ENCODE measurements at regions not wholly inside any gene's neighbourhood (a gene's known extent, or its start where the extent isn't known, plus 50 kb on each side); places are given as distances from the start of the nearest gene placed in this dataset.

DNA sequence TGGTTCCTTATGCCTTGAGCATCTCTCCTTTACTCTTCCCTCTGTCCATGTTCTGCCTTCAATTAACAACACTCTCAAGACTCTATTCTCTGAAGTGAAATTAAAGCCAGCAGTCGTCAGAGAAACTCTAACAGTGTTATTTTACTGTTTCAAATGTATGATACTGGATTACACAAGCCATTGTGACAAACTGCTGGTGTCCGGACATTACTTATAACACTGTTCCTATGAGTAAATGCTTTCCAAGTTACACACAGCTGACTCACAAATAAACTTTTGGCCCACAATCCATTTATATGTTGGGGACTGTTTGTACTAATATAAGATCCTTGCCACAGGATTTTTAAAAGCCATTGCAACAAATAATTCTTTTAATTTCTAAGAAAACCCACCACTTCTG lies 63.2 kb upstream of the GHR start:
- TF ChIP-seq ZNF10 (tag by site-specific recombination; IDR thresholded peaks at IDR 0.05) (no peak), ZNF19 (tag by site-specific recombination; IDR thresholded peaks at IDR 0.05; ENCODE audit: low read depth) (no peak), ZNF501 (tag by site-specific recombination; IDR thresholded peaks at IDR 0.05) (no peak), ZNF292 (tag by site-specific recombination; IDR thresholded peaks at IDR 0.05; ENCODE audit: borderline replicate concordance, low read depth) (no peak), ZBTB48 (tag by site-specific recombination; IDR thresholded peaks at IDR 0.05) (no peak)
- H3K4me3 ChIP-seq (ENCODE audit: low read depth, low read length): no peak overlapping the region
- no peak overlapping the region for H3K27ac ChIP-seq (ENCODE audit: extremely low read depth, low read depth, low read length)
- H3K36me3 ChIP-seq (ENCODE audit: control insufficient read depth in 2 of 2, insufficient read depth in 1 of 2, low read length in 2 of 2): no peaks in the 10 kb centered on the region
- H3K4me1 ChIP-seq (ENCODE audit: control insufficient read depth, insufficient read depth, low read length): no peaks in the 10 kb centered on the region
- no peaks in the 10 kb centered on the region for H3K9me3 ChIP-seq (ENCODE audit: control insufficient read depth, insufficient read depth, low read depth, low read length)
- ChIA-PET CTCF (no interaction called here), POLR2A (no interaction called here)

DNA sequence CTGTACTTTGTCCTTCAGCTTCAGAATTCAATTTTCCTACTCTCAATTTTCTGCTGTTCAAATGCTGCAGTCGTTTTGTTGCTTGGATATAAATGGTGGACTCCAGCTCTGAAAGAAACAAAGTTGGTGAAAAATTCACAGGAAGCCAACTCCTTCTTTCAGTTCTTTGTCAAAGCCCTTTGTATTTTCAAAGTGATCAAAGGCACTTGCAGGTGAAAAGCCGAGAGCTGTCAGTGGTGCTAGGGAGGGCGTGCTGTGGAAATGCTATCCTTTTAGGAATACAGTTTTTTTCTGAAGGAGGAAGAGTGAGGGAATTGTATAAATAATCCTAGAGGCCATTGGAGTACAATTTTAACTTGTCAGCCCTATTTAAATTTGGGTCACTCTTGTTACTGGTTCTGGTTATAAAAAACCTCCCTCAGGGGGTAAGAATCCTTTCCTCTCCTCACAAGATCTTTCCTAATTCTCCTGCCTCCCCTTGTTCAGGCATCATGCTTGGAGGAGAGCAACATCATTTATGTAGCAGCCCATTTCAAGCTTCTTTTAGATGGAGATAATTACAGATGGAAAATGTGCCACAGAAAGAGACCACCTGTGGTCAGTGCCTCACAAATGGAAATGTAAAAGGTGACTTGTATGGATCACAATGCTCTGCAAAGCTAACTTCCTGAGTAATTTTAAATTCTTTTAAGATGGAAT lies 62.5 kb upstream of the GHR start:
- ChIA-PET CTCF (interaction anchor here (0.6 kb wide), 1 partner anchor 346 kb away, joined by 5 read pairs; no protein-coding TSS in a partner anchor), POLR2A (interaction anchor here (0.6 kb wide), 1 partner anchor 451 kb away, joined by 3 read pairs; no protein-coding TSS in a partner anchor)
- no peak overlapping the region for H3K4me3 ChIP-seq (ENCODE audit: low read depth, low read length)

DNA sequence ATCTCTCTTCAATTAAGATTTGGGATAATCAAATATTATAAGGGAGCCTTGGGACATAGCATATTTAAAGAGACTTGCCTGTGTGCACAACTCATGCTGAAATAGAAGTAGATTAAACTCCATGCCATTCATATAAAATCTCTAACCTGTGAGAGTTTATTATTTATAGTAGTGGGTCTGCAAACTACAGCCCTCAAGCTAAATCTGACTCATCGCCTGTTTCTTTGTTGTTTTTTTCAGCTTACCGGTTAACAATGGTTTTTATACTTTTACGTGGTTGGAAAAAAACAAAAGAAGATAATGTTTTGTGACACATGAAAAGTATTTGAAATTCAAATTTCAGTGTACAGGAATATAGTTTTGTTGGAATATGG lies 61.9 kb upstream of the GHR start:
- Histone ChIP-seq H3K9me3 (ENCODE audit: control insufficient read depth, insufficient read depth, low read depth, low read length) (no peaks in the 10 kb centered on the region), H3K4me1 (ENCODE audit: control insufficient read depth, insufficient read depth, low read length) (no peaks in the 10 kb centered on the region), H3K27ac (ENCODE audit: extremely low read depth, low read depth, low read length) (no peak overlapping the region), H3K4me3 (ENCODE audit: low read depth, low read length) (no peak overlapping the region), H3K36me3 (ENCODE audit: control insufficient read depth in 2 of 2, insufficient read depth in 1 of 2, low read length in 2 of 2) (no peaks in the 10 kb centered on the region)
- ChIA-PET POLR2A (interaction anchor here (0.6 kb wide), 1 partner anchor 451 kb away, joined by 3 read pairs; no protein-coding TSS in a partner anchor), CTCF (interaction anchor here (0.6 kb wide), 1 partner anchor 345 kb away, joined by 5 read pairs; no protein-coding TSS in a partner anchor)
- TF ChIP-seq, protein P1, sequence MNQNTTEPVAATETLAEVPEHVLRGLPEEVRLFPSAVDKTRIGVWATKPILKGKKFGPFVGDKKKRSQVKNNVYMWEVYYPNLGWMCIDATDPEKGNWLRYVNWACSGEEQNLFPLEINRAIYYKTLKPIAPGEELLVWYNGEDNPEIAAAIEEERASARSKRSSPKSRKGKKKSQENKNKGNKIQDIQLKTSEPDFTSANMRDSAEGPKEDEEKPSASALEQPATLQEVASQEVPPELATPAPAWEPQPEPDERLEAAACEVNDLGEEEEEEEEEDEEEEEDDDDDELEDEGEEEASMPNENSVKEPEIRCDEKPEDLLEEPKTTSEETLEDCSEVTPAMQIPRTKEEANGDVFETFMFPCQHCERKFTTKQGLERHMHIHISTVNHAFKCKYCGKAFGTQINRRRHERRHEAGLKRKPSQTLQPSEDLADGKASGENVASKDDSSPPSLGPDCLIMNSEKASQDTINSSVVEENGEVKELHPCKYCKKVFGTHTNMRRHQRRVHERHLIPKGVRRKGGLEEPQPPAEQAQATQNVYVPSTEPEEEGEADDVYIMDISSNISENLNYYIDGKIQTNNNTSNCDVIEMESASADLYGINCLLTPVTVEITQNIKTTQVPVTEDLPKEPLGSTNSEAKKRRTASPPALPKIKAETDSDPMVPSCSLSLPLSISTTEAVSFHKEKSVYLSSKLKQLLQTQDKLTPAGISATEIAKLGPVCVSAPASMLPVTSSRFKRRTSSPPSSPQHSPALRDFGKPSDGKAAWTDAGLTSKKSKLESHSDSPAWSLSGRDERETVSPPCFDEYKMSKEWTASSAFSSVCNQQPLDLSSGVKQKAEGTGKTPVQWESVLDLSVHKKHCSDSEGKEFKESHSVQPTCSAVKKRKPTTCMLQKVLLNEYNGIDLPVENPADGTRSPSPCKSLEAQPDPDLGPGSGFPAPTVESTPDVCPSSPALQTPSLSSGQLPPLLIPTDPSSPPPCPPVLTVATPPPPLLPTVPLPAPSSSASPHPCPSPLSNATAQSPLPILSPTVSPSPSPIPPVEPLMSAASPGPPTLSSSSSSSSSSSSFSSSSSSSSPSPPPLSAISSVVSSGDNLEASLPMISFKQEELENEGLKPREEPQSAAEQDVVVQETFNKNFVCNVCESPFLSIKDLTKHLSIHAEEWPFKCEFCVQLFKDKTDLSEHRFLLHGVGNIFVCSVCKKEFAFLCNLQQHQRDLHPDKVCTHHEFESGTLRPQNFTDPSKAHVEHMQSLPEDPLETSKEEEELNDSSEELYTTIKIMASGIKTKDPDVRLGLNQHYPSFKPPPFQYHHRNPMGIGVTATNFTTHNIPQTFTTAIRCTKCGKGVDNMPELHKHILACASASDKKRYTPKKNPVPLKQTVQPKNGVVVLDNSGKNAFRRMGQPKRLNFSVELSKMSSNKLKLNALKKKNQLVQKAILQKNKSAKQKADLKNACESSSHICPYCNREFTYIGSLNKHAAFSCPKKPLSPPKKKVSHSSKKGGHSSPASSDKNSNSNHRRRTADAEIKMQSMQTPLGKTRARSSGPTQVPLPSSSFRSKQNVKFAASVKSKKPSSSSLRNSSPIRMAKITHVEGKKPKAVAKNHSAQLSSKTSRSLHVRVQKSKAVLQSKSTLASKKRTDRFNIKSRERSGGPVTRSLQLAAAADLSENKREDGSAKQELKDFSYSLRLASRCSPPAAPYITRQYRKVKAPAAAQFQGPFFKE (tag by site-specific recombination; IDR thresholded peaks at IDR 0.05; ENCODE audit: borderline replicate concordance): no peak
- TF ChIP-seq, protein P2, sequence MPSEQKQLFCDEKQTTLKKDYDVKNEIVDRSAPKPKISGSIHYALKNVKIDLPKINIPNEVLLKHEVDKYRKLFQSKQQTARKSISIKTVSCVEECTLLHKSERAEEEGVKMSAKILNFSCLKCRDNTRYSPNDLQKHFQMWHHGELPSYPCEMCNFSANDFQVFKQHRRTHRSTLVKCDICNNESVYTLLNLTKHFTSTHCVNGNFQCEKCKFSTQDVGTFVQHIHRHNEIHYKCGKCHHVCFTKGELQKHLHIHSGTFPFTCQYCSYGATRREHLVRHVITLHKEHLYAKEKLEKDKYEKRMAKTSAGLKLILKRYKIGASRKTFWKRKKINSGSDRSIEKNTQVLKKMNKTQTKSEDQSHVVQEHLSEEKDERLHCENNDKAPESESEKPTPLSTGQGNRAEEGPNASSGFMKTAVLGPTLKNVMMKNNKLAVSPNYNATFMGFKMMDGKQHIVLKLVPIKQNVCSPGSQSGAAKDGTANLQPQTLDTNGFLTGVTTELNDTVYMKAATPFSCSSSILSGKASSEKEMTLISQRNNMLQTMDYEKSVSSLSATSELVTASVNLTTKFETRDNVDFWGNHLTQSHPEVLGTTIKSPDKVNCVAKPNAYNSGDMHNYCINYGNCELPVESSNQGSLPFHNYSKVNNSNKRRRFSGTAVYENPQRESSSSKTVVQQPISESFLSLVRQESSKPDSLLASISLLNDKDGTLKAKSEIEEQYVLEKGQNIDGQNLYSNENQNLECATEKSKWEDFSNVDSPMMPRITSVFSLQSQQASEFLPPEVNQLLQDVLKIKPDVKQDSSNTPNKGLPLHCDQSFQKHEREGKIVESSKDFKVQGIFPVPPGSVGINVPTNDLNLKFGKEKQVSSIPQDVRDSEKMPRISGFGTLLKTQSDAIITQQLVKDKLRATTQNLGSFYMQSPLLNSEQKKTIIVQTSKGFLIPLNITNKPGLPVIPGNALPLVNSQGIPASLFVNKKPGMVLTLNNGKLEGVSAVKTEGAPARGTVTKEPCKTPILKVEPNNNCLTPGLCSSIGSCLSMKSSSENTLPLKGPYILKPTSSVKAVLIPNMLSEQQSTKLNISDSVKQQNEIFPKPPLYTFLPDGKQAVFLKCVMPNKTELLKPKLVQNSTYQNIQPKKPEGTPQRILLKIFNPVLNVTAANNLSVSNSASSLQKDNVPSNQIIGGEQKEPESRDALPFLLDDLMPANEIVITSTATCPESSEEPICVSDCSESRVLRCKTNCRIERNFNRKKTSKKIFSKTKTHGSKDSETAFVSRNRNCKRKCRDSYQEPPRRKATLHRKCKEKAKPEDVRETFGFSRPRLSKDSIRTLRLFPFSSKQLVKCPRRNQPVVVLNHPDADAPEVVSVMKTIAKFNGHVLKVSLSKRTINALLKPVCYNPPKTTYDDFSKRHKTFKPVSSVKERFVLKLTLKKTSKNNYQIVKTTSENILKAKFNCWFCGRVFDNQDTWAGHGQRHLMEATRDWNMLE (tag by site-specific recombination; conservative IDR thresholded peaks at IDR 0.05; ENCODE audit: low read depth): no peak

More for the DNA sequence above, 62.5 kb upstream of the GHR start:
- TF ChIP-seq ZNF391 (tag by site-specific recombination; IDR thresholded peaks at IDR 0.05; ENCODE audit: borderline replicate concordance, low read depth) (no peak), ZNF48 (tag by site-specific recombination; IDR thresholded peaks at IDR 0.05) (no peak), ZNF274 (IDR thresholded peaks at IDR 0.05; ENCODE audit: low read length) (no peak), ZNF274 (tag by site-specific recombination; IDR thresholded peaks at IDR 0.05; ENCODE audit: borderline replicate concordance) (no peak)
- H3K27ac ChIP-seq (ENCODE audit: extremely low read depth, low read depth, low read length): no peak overlapping the region
- H3K36me3 ChIP-seq (ENCODE audit: control insufficient read depth in 2 of 2, insufficient read depth in 1 of 2, low read length in 2 of 2): no peaks in the 10 kb centered on the region
- no peaks in the 10 kb centered on the region for H3K4me1 ChIP-seq (ENCODE audit: control insufficient read depth, insufficient read depth, low read length)
- no peaks in the 10 kb centered on the region for H3K9me3 ChIP-seq (ENCODE audit: control insufficient read depth, insufficient read depth, low read depth, low read length)

Measured in HEK293 (cell line).